Putamen (tissue), 1 donor: ENCODE measurements at regions not wholly inside any gene's neighbourhood (a gene's known extent, or its start where the extent isn't known, plus 50 kb on each side); places are given as distances from the start of the nearest gene placed in this dataset.

ENCODE experiments used
- DNase-seq: peaks from one replicate; pipeline ENCODE4 v3.0.0-alpha.2; 2016; ENCODE audit warnings: low spot score

- DNase-seq, result no peak
Measured at GRCh38 chr13:58051396-58051795, 419.9 kb downstream of the PCDH17 start.

GRCh38 chr13:58051807-58052375 lies 420.3 kb downstream of the PCDH17 start:
- DNase-seq, result no peak

GRCh38 chr13:58056426-58056825 lies 424.9 kb downstream of the PCDH17 start:
- no peak for DNase-seq

- no peak for DNase-seq
Measured at GRCh38 chr13:58059624-58060023, 428.1 kb downstream of the PCDH17 start.

DNA sequence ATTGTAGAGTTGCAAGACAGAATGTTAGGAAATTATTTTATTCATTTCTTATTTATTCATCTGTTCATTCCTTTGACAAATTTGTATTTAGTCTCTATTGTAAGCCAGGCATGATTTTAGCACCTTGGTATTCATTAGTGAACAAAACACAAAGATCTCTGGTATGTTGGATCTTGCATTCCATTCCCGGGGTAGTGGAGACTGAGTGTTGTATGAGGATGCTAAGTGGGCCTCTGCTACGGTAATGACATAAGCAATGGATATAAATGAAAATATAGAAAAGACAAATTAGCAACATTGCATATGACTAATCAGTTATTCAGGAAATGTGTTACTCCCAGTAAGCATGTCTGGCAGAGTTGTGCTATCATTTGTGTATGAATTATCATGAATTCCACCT lies 449.3 kb downstream of the PCDH17 start:
- no peak for DNase-seq

GRCh38 chr13:58081301-58081820 lies 449.8 kb downstream of the PCDH17 start:
- no peak for DNase-seq

DNA sequence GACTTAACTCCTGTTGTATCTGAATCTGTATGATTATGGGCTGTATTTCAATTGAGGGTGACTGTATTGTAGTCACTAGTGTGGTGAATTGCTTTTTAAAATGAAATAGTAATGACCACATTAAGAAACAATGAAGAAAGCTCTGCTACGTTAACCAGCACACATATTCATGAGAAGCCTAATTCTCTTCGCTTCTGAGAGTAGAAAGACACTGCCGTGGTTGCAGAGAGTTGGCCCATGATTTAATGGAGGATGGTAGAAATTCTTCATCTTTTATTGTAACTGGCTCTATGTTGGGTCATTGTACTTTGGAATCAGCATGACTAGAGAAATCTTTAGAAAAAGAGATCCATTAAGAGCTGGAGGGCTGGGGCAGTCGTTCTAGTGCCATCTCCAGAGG lies 451.5 kb downstream of the PCDH17 start:
- DNase-seq, result no peak

DNA sequence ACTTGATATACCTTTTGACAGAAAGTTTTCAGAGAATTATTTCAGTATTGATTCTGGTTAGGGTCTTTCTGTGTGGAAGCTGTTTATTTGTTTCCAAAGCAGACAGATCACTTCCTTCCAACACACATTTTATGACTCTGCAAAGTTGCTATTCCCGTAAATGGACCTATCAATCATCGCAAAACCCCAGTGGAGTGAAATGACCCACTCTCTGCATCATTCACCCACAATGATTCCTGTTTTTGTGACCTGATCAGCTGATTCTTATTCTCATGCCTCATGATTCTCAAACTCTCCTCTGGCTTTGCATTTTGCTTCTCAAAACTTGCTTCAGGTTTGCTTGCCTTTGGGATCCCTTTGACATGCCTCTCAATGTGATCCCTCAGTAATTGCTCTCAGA lies 453.7 kb downstream of the PCDH17 start:
- no peak for DNase-seq

DNA sequence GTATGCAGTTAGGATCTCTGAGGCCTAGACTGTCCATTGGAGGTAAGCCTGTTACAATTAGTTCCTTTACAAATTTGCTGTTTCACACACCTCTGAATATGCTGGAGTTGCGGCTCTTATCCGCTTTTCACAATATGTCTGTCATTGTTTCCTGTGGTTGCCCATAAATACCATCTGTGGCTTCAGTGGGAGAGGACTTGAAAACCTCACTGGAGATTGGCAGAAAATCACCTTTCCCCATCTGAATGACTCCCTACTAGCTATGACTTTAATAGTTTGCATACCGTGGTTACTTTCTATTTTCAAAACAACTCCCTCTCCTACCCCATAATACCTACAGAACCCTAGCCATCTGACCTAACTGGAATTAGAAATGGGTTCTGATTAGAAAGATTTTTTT lies 454.3 kb downstream of the PCDH17 start:
- no peak for DNase-seq

- no peak for DNase-seq
Measured at GRCh38 chr13:58087566-58087965, 456.0 kb downstream of the PCDH17 start.

DNA sequence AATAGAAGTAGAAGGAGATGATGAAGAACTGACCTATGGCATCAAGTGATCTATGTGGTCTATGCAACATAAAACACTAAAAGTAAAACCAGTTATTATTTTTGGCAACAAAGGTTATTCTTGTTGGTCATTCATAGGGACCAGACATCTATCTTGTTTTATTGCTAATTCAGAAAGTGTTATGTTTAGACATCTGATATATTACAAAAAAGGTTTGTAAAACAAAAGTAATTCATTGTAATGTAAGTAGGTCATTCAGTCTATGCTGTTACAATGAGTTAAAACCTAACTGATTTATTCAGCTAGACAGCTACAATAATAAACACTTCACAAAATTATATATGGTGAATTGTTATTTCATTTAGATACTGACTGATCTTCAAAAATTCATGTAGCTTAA lies 461.9 kb downstream of the PCDH17 start:
- DNase-seq, result no peak

- no peak for DNase-seq
Measured at GRCh38 chr13:58097831-58098230, 466.3 kb downstream of the PCDH17 start.

DNA sequence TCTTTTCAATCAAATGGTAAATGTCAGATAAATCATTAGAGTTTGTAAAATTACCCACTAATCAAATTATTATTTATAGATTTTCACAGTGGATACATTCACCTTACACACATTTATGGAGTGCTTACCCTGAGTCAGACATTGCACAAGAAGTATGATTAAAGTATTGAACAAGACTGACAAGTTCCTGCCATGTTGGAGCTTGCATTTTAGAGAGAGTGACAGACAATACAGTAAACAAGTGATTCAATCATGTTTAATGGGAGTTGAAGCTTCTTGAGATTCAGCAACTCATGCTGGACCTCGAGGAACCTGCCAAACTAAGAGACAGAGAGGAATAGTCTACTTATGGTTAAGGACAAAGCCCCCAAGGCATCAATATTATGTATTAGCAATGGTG lies 487.8 kb downstream of the PCDH17 start:
- DNase-seq, result no peak

DNA sequence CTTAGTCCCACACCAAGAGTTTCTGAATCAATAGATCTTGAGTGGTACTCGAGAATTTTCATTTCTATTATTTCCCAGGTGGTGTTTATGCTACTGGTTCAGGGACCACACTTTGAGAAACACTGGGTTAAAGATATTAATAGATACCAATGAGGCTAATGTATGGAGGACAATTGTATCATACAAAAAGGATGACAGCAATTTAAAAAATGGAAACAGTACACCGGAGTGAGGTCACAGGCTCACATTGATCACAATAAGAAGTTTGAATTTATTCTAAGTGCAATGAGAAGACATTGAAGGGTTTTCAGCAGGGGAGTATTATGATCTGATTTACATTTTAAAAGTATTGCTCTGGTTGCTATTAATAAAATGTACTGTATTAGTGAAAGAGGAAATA lies 488.3 kb downstream of the PCDH17 start:
- no peak for DNase-seq

DNA sequence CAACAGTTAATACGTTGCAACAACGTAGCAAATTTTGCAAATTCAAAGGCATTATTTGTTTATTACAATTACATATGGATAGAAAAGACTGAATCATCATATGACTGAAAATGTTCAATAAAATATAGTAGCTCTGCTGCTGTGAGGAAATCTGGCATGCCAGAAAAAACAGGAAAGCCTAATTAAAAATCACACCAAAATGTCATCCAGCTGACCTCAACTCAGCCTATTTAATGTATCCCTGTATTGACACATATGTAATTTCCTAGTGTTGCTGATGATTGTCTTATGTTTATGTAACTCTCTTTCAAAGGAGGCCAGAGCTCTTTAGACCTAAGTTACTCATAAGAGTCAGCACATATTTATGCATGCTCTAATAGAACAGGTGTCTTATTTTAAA lies 495.0 kb downstream of the PCDH17 start:
- DNase-seq, result no peak

- DNase-seq, result no peak
Measured at GRCh38 chr13:58134012-58134411, 502.5 kb downstream of the PCDH17 start.

GRCh38 chr13:58134525-58134924 lies 503.0 kb downstream of the PCDH17 start:
- DNase-seq, result no peak

GRCh38 chr13:58142952-58143351 lies 511.4 kb downstream of the PCDH17 start:
- no peak for DNase-seq

GRCh38 chr13:58144616-58145015 lies 513.1 kb downstream of the PCDH17 start:
- DNase-seq, result no peak

DNA sequence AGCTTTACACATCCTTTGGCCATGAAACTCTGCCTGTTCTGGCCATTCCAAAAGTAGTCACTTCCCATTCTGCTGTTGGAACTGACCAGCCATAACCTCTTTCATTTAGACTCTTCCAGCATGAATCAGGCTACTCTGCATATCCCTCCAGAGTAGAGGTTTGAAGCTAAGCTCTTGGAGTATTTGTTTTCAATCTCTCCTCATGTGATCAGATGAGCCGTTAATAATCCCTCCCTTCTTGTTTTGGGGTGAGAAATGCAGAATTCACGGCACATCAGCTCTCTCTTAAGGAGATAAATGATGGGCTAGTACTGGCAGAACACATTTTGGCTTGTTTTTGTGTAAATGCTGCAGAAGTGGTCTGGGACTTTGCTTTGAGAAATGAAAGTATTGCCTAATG lies 519.9 kb downstream of the PCDH17 start:
- DNase-seq, result no peak

DNA sequence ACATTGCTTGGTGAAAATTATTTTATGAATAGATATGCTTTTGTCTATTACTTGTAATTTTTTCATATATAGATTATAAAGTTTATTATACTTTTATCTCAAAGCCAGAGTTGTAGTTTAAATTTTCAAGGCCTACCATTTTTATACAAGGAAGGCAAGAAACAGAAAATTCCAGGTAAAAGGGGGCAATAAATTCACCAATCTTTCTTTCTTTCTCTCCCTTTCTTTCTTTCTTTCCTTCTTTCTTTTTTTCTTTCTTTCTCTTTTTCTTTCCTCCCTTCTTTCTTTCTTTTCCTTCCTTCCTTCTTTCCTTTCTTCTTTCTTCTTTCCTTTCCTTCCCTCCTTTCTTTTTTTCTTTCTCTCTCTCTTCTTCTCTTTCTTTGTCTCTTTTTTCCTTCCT lies 529.4 kb downstream of the PCDH17 start:
- no peak for DNase-seq

- DNase-seq, result no peak
Measured at GRCh38 chr13:58165617-58166016, 534.1 kb downstream of the PCDH17 start.

DNA sequence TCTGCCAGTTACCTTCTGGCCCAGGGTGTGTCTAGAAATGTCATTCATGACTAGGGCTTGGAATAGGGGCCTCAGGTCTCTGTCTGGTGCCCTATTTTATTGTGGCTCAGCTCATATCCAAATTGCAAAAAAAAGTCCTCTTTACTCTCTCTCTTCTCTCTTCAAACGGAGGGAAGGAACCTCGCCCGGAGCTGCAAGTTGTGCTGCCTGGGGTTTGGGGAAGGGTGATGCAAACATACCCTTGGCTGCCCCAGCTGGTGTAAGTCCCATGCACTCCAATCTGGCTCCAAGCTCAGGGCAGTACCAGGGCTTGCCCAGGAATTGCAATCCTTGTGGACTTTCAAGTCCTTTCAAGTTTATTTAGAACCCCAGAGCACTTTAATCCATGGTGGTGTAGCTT lies 549.6 kb downstream of the PCDH17 start:
- DNase-seq, result no peak

- DNase-seq, result no peak
Measured at GRCh38 chr13:58187881-58188280, 556.3 kb downstream of the PCDH17 start.

- DNase-seq, result no peak
Measured at GRCh38 chr13:58190577-58190976, 559.0 kb downstream of the PCDH17 start.
